WERI-Rb-1 (cell line): ENCODE measurements at regions not wholly inside any gene's neighbourhood (a gene's known extent, or its start where the extent isn't known, plus 50 kb on each side); places are given as distances from the start of the nearest gene placed in this dataset.

Experiments
- DNase-seq: peaks from one replicate; pipeline ENCODE4 v3.0.0-alpha.2; 2020
- H3K27ac ChIP-seq: fragments of 250-450 bp; sonication (Bioruptor Pico); 2 replicates; pipeline ENCODE4 v1.5.1; 2020; ENCODE audit warnings: mild to moderate bottlenecking, moderate library complexity
- H3K27me3 ChIP-seq: fragments of 250-450 bp; sonication (Bioruptor Pico); 2 replicates; pipeline ENCODE4 v1.5.1; 2021; ENCODE audit warnings: mild to moderate bottlenecking, low read depth, moderate library complexity; ENCODE audit not compliant: insufficient read depth, severe bottlenecking
- H3K36me3 ChIP-seq: fragments of 250-450 bp; sonication (Bioruptor Pico); 2 replicates; pipeline ENCODE4 v1.5.1; 2020; ENCODE audit warnings: mild to moderate bottlenecking, moderate library complexity
- H3K4me3 ChIP-seq: 2 replicates; pipeline ENCODE4 v1.5.1; 2011; ENCODE audit warnings: low read depth, mild to moderate bottlenecking, control low read depth, low read length
- H3K9me3 ChIP-seq: fragments of 250-450 bp; sonication (Bioruptor Pico); 2 replicates; pipeline ENCODE4 v1.5.1; 2021; ENCODE audit warnings: mild to moderate bottlenecking, moderate library complexity; ENCODE audit not compliant: severe bottlenecking
- CTCF ChIP-seq: IDR thresholded peaks from 2 replicates; pipeline ENCODE4 v1.5.1; 2011; ENCODE audit warnings: low read depth, mild to moderate bottlenecking, control low read depth, inconsistent platforms, low read length

- Histone ChIP-seq H3K9me3 (no peaks in the 10 kb centered on the region), H3K27me3 (no peaks in the 10 kb centered on the region), H3K36me3 (no peaks in the 10 kb centered on the region), H3K27ac (no peak overlapping the region), H3K4me3 (no peak overlapping the region)
- DNase-seq, result no peak
- no peak for TF ChIP-seq CTCF
These were observed 779.6 kb downstream of the DACH1 start for GRCh38 chr13:71087432-71087831.

- DNase-seq, result no peak
- Histone ChIP-seq H3K9me3 (no peaks in the 10 kb centered on the region), H3K4me3 (no peak overlapping the region), H3K27ac (no peak overlapping the region), H3K36me3 (no peaks in the 10 kb centered on the region), H3K27me3 (no peaks in the 10 kb centered on the region)
- TF ChIP-seq CTCF, result no peak
These were observed 780.0 kb downstream of the DACH1 start for GRCh38 chr13:71087006-71087405.

GRCh38 chr13:71082631-71083030 lies 784.4 kb downstream of the DACH1 start:
- TF ChIP-seq CTCF, result no peak
- H3K9me3 ChIP-seq, result no peaks in the 10 kb centered on the region
- H3K36me3 ChIP-seq, result no peaks in the 10 kb centered on the region
- no peak overlapping the region for H3K27ac ChIP-seq
- H3K4me3 ChIP-seq, result no peak overlapping the region
- DNase-seq, result no peak
- H3K27me3 ChIP-seq, result no peaks in the 10 kb centered on the region

GRCh38 chr13:71079638-71080037 lies 787.4 kb downstream of the DACH1 start:
- no peak for DNase-seq
- Histone ChIP-seq H3K9me3 (no peaks in the 10 kb centered on the region), H3K4me3 (no peak overlapping the region), H3K36me3 (no peaks in the 10 kb centered on the region), H3K27ac (no peak overlapping the region), H3K27me3 (no peaks in the 10 kb centered on the region)
- no peak for TF ChIP-seq CTCF

- H3K9me3 ChIP-seq, result no peaks in the 10 kb centered on the region
- TF ChIP-seq CTCF, result no peak
- H3K27ac ChIP-seq, result no peak overlapping the region
- no peak overlapping the region for H3K4me3 ChIP-seq
- DNase-seq, result no peak
- H3K27me3 ChIP-seq, result no peaks in the 10 kb centered on the region
- no peaks in the 10 kb centered on the region for H3K36me3 ChIP-seq
These were observed 799.0 kb downstream of the DACH1 start for GRCh38 chr13:71068041-71068440.

- H3K27ac ChIP-seq, result no peak overlapping the region
- no peaks in the 10 kb centered on the region for H3K36me3 ChIP-seq
- H3K4me3 ChIP-seq, result no peak overlapping the region
- peak; percentile 11 for DNase-seq
- no peaks in the 10 kb centered on the region for H3K27me3 ChIP-seq
- H3K9me3 ChIP-seq, result no peaks in the 10 kb centered on the region
- TF ChIP-seq CTCF, result peak; percentile 41; the same call in 1 of the 2 replicates
These were observed 799.7 kb downstream of the DACH1 start for GRCh38 chr13:71067165-71067815.
